ENCODE measurements at regions not wholly inside any gene's neighbourhood (a gene's known extent, or its start where the extent isn't known, plus 50 kb on each side); places are given as distances from the start of the nearest gene placed in this dataset.
"Not testable (repeated sequence)": the region's sequence is repeated elsewhere in the genome, so short reads cannot be mapped to it uniquely, and the experiment has no call there.

- in situ Hi-C loops (cut with HindIII; ENCODE audit: low sequenced_read_pairs) = no loop called here
- DNase-seq (ENCODE audit: low spot score) = no peak
Measured at GRCh38 chr12:74595696-74596095, 58.1 kb downstream of the ATXN7L3B start.

DNA sequence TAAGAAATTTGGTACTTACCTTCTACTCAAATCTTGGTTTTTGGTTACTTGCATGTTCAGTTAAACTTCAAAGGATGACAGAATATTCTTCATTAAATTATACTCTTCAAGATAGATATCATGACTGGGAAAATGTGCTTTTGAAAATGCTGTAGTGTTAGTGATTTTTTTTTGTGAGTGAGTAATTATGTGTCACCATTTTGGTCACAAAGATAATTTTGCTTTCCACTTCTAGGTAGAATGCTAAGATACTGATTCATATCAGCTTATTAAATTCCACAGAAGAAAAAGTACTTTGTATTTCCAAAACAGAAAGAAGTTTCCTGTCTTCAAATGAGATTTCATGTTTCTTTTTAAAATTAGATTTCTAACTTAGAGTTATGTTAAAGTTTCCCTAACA lies 61.2 kb downstream of the ATXN7L3B start:
- in situ Hi-C loops (cut with HindIII; ENCODE audit: low sequenced_read_pairs) = no loop called here

DNA sequence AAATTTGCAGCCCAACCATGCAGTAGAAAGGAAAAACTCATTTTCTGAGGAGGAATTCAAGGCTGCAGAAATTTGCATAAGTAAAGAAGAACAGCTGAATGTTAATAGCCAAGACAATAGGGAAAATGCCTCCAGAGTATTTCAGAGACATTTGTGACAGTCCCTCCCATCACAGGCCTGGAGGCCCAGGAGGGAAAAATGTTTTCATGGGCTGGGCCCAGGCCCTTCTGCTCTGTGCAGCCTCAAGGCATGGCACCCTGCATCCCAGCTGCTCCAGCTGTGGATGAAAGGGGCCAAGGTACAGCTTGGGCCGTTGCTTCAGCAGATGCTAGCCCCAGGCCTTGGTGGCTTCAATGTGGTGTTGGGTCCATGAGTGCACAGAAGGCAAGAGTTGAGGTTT lies 62.3 kb downstream of the ATXN7L3B start:
- DNase-seq (ENCODE audit: low spot score) = no peak
- in situ Hi-C loops (cut with HindIII; ENCODE audit: low sequenced_read_pairs) = no loop called here

More for the DNA sequence above, 61.2 kb downstream of the ATXN7L3B start:
- no peak for DNase-seq (ENCODE audit: low spot score)

DNA sequence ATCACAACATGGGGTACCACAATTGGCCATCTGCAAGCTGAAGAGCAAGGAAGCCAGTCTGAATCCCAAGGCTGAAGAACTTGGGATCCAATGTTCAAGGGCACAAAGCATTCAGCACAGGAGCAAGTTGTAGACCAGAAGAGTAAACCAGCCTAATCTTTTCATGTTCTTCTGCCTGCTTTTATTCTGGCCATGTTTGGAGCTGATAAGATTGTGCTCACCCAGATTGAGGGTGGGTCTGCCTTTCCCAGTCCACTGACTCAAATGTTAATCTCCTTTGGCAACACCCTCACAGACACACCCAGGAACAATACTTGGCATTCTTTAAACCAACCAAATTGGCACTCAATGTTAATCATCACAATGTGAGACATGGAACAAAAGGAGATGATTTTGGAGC lies 63.2 kb downstream of the ATXN7L3B start:
- in situ Hi-C loops (cut with HindIII; ENCODE audit: low sequenced_read_pairs); DNase-seq (ENCODE audit: low spot score): not testable (repeated sequence)

GRCh38 chr12:74602881-74603672 lies 65.4 kb downstream of the ATXN7L3B start:
- no peak for DNase-seq (ENCODE audit: low spot score)
- in situ Hi-C loops (cut with HindIII; ENCODE audit: low sequenced_read_pairs) = no loop called here

DNA sequence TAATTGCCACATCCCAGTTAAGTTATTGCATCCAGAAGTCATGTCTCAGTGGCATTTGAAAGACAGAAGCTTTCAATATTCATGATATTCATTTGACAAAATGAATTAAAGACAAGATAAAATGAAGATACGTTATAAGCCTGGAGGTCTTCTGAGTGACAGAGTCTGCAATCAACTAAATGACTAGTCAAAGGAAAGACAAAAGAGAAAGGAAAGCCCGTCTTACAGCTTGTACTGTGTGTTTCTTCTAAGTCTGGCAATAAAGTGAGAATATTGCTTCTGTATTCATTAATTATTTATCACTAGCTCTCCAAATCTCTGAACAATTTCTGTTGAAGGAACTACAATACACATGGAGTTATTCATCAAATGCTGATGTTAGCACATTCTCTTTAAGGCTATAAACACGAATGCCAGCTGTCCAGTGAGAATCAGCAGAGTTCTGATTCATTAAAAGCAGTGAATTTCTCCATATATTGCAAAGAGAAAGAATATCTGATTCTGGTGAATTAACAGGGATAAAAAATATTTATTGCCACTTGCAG lies 70.7 kb downstream of the ATXN7L3B start:
- no peak for DNase-seq (ENCODE audit: low spot score)
- in situ Hi-C loops (cut with HindIII; ENCODE audit: low sequenced_read_pairs) = no loop called here

GRCh38 chr12:74610711-74611110 lies 73.1 kb downstream of the ATXN7L3B start:
- in situ Hi-C loops (cut with HindIII; ENCODE audit: low sequenced_read_pairs) = no loop called here
- no peak for DNase-seq (ENCODE audit: low spot score)

DNA sequence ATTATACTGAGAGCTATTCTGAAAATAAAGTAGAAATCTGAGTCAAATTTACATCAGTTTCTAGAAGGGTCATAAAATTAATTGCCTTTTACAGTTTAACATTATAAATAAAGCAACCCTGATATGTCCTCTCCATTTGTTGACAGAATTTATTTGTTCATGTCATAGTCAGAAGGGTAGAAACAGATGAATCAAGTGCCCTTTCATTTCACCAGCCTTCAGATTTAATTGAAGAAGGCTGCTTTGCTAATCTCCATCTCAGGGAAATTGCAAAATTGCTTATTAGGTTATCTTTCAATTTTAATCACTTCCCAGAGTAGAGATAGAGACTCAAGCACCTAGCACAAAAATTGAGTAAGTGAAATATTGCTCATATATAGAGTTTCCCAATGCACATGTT lies 76.8 kb downstream of the ATXN7L3B start:
- no peak for DNase-seq (ENCODE audit: low spot score)
- in situ Hi-C loops (cut with HindIII; ENCODE audit: low sequenced_read_pairs) = no loop called here

DNA sequence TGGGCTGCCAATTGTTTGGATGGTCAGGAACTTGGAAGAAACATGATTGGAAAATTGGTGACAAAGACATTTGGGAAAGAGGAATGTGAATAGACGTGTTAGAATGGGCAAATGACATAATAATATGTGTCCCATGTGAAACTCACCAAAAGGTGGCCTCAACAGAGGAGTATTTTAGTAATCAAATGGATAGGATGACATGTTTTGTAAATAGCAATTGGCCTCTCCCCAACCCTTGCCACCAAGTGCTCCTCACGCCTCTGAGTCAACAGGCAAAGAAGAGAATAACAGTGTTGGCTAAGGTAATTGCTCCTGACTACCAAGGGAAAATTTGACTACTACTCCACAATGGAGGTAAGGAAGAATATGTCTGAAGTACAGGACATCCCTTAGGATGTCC lies 81.4 kb downstream of the ATXN7L3B start:
- in situ Hi-C loops (cut with HindIII; ENCODE audit: low sequenced_read_pairs) = no loop called here

GRCh38 chr12:74619884-74620283 lies 82.2 kb downstream of the ATXN7L3B start:
- in situ Hi-C loops (cut with HindIII; ENCODE audit: low sequenced_read_pairs) = no loop called here
- DNase-seq (ENCODE audit: low spot score) = no peak

More for the DNA sequence above, 81.4 kb downstream of the ATXN7L3B start:
- DNase-seq (ENCODE audit: low spot score) = no peak

DNA sequence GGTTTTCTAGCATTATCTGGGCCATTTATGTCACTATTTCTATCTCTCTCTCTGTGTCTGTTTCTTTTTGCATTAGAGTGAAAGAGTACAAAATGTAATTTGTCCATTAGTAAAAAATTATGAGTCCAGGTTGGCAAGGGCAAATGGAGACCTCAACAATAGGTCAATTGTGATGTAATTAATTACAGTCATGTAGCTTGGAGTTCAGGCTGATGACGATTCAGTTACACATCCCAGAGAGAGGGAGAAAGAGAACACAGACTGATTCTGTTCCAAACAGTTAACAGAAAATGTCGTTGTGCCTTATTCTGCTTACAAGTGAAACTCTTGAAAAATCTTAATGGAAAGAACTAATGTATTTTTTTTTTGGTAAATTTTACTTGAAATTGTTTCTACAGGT lies 83.3 kb downstream of the ATXN7L3B start:
- in situ Hi-C loops (cut with HindIII; ENCODE audit: low sequenced_read_pairs) = no loop called here
- no peak for DNase-seq (ENCODE audit: low spot score)

DNA sequence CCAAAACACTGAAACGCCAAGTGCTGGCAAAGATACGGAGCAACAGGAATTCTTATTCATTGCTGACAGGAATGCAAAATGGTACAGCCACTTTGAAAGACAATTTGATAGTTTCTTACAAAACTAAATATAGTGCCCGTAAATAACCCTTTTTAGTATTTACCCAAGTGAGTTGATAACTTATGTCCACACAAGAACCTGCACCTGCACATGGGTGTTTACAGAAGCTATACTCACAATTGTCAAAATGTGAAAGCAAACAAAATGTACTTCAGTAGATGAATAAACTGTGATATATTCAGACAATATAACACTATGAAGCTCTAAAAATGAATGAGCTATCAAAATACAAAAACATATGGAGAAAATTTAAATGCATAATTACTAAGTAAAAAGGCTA lies 86.6 kb downstream of the ATXN7L3B start:
- no peak for DNase-seq (ENCODE audit: low spot score)
- in situ Hi-C loops (cut with HindIII; ENCODE audit: low sequenced_read_pairs) = no loop called here

DNA sequence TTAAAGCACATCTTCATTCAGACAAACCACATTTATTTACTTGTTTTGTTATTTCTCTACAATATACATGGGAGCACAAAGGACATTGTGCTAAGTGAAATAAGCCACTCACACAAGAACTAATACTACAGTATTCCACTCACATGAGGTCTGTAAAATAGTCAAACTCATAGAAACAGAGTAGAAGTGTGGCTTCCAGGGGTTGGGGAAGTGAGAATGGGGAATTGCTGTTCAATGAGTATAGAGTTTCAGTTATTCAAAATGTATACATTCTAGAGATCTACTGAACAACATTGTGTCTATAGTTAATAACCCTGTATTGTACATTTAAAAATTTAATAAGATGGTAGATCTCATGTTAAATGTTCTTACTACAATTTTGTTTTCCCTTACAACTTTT lies 88.8 kb downstream of the ATXN7L3B start:
- no peak for DNase-seq (ENCODE audit: low spot score)
- in situ Hi-C loops (cut with HindIII; ENCODE audit: low sequenced_read_pairs) = no loop called here

- in situ Hi-C loops (cut with HindIII; ENCODE audit: low sequenced_read_pairs) = no loop called here
- no peak for DNase-seq (ENCODE audit: low spot score)
Measured at GRCh38 chr12:74641262-74641661, 103.6 kb downstream of the ATXN7L3B start.

DNA sequence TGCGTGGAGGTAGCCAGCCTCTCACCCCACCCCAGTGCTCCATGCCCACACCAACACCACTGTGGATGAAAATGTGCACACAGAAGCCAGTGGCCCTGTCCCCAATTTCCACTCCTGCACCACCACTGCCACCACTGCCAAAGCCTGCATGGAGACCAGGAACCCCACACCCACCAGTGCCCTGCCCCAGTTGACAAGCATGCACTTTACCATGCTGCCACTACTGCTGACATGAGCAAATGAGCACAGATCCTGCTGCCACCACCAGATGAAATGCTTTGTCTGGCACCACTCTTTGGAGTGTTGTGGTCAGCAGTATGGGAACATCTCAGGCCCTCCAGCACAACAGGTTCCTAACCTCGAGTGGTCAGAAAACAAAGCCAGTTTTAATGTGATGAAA lies 104.1 kb downstream of the ATXN7L3B start:
- in situ Hi-C loops (cut with HindIII; ENCODE audit: low sequenced_read_pairs) = no loop called here
- no peak for DNase-seq (ENCODE audit: low spot score)

DNA sequence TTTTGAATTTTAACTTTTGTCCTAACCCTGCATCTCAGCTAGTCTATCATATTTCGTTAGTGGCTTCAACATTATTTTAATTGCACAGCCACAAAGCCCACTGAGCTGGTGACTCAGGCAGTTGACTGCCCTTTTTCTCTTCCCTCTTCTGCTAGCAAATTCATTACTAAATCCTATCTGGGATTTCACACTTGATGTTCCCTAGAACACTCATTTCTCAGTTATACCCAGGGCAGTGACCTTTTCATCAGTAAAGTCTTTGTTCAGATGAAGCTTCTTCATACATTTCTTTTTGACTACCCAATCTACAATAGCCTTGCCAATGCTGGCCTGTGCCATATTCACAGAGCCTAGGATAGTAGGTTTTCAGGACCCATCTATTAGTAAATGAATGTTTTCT lies 107.0 kb downstream of the ATXN7L3B start:
- DNase-seq (ENCODE audit: low spot score) = no peak
- in situ Hi-C loops (cut with HindIII; ENCODE audit: low sequenced_read_pairs) = no loop called here

DNA sequence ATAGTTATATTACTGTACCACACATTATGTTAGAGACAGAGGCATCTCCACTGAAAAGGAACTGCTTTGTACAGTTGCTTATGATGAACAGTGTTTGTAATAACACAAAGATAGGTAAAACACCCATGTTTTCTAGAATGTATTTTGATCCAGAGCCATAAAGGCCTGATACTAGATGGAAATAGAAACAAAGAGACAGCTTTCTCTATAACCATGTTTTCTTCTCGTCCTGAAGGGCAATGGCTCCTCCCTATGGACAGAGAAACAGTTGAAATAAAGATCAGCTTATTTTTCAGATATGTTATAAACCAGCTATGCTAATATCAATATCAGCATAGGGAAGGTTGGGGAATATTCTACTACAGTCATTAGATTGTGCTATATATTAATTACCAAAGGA lies 109.2 kb downstream of the ATXN7L3B start:
- peak; percentile 4 for DNase-seq (ENCODE audit: low spot score)
- in situ Hi-C loops (cut with HindIII; ENCODE audit: low sequenced_read_pairs) = no loop called here

DNA sequence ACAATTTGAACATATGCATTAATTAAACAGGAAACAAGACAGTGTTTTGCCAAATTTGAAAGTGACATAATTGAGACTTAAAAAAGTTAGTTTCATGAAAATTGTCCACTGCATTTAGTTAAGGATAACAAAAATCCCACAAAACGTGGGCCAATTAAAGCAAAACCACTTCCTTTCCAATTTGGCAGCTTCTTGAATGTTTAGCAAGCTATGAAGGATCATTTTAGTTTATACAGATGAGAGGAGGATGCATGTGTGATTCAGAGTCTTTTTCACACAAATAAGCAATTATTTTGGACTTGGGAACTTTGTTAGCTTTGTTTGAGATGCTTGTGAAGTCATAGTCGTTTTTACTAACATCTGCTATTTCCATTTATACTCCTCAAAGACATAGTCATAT lies 109.6 kb downstream of the ATXN7L3B start:
- in situ Hi-C loops (cut with HindIII; ENCODE audit: low sequenced_read_pairs) = no loop called here
- no peak for DNase-seq (ENCODE audit: low spot score)

DNA sequence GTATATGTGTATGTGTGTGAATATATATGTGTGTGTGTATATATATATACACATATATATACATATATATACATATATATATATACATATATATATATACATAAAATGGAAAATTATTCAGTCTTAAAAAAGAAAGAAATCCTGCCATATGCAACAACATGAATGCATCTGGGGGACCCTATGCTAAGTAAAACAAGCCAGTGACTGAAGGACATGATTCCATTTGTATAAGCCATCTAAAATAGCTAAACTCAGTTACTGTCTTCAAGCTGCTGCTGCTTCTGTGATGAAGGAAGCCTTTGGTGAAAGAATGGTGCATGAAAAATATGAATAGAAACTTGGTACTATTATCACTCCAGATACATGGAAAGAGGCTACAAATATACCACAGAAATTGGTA lies 118.6 kb downstream of the ATXN7L3B start:
- DNase-seq (ENCODE audit: low spot score) = no peak
- in situ Hi-C loops (cut with HindIII; ENCODE audit: low sequenced_read_pairs) = no loop called here

- in situ Hi-C loops (cut with HindIII; ENCODE audit: low sequenced_read_pairs) = no loop called here
- DNase-seq (ENCODE audit: low spot score) = no peak
Measured at GRCh38 chr12:74660442-74660841, 122.8 kb downstream of the ATXN7L3B start.

DNA sequence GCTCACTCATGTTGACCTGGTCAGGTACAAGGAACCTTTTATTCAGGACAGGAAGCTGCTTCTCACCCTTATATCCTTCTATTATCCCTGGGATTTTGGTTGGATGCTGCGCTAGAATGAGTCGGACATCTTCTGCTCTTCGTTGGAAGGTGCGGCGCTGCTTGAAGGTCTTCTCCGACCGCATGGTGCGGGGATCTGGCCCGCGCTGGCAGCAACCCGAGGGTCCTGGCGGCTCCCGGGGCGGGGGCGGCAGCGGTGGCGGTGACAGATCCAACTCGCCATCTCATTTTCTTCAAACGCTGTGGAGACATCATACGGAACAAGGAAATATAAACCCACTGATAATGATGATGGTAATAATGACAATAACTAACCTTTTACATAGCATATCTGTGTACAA lies 126.3 kb downstream of the ATXN7L3B start:
- DNase-seq (ENCODE audit: low spot score) = no peak
- in situ Hi-C loops (cut with HindIII; ENCODE audit: low sequenced_read_pairs) = no loop called here

Measured in G401 (cell line).